Ishikawa (cell line): ENCODE measurements at regions not wholly inside any gene's neighbourhood (a gene's known extent, or its start where the extent isn't known, plus 50 kb on each side); places are given as distances from the start of the nearest gene placed in this dataset.

ENCODE experiments used
- CEBPB ChIP-seq: IDR thresholded peaks from 2 replicates; pipeline ENCODE4 v1.6.1; 2012
- EGR1 ChIP-seq: IDR thresholded peaks from 2 replicates; pipeline ENCODE4 v1.6.1; 2012
- EP300 ChIP-seq: IDR thresholded peaks from 2 replicates; pipeline ENCODE4 v1.6.1; 2012; ENCODE audit warnings: borderline replicate concordance
- NFIC ChIP-seq: IDR thresholded peaks from 2 replicates; pipeline ENCODE4 v1.6.1; 2012
- RAD21 ChIP-seq: IDR thresholded peaks from 2 replicates; pipeline ENCODE4 v1.6.1; 2012; ENCODE audit warnings: low read depth
- TAF1 ChIP-seq: IDR thresholded peaks from 2 replicates; pipeline ENCODE4 v1.6.1; 2012; ENCODE audit warnings: low read depth, mild to moderate bottlenecking
- TCF12 ChIP-seq: IDR thresholded peaks from 2 replicates; pipeline ENCODE4 v1.6.1; 2012; ENCODE audit warnings: low read depth
- TEAD4 ChIP-seq: IDR thresholded peaks from 2 replicates; pipeline ENCODE4 v1.6.1; 2012
- YY1 ChIP-seq: IDR thresholded peaks from 2 replicates; pipeline ENCODE4 v1.6.1; 2012; ENCODE audit warnings: low read depth
- TF ChIP-seq, protein P1 (sequence below): IDR thresholded peaks from 2 replicates; pipeline ENCODE4 v1.6.1; 2012
- TF ChIP-seq, protein P2 (sequence below): IDR thresholded peaks from 2 replicates; pipeline ENCODE4 v1.6.1; 2012
- TF ChIP-seq, protein P3 (sequence below): IDR thresholded peaks from 2 replicates; pipeline ENCODE4 v1.6.1; 2012; ENCODE audit warnings: low read depth, mild to moderate bottlenecking

DNA sequence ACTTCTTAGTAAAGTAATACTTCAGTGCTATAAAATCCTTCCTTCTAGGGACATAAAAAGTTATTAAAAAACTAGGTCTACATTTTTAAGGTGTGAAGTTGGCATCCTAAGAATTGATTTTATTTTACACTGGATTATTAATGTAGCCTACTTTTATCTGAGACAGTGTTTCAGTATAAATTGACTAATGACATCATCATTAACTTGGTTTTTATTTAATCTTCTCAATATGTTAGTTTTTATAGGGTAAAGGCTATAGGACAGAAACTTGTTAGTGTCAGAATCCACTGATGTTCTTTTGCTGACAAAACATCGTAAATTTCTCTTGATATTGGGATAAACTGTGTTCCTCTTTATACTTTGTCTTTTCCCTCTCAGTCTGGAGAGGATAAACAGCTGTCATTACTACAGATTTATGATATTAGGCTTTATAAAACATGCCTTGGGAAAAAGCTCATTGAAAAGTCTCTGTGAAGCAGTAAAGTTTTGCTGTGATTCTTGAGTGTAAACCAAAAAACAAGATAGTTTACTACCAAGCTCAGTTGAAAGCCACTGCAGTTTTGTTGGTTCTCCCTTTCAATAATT lies 569.9 kb downstream of the EPHA4 start:
- TF ChIP-seq EP300 (no peak), CEBPB (no peak), EGR1 (no peak), TCF12 (no peak), YY1 (no peak), RAD21 (no peak), TAF1 (no peak), NFIC (no peak), TEAD4 (no peak)
- TF ChIP-seq, protein P1, sequence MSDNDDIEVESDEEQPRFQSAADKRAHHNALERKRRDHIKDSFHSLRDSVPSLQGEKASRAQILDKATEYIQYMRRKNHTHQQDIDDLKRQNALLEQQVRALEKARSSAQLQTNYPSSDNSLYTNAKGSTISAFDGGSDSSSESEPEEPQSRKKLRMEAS, result no peak
- TF ChIP-seq, protein P2, sequence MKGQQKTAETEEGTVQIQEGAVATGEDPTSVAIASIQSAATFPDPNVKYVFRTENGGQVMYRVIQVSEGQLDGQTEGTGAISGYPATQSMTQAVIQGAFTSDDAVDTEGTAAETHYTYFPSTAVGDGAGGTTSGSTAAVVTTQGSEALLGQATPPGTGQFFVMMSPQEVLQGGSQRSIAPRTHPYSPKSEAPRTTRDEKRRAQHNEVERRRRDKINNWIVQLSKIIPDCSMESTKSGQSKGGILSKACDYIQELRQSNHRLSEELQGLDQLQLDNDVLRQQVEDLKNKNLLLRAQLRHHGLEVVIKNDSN, result no peak
- TF ChIP-seq, protein P3, sequence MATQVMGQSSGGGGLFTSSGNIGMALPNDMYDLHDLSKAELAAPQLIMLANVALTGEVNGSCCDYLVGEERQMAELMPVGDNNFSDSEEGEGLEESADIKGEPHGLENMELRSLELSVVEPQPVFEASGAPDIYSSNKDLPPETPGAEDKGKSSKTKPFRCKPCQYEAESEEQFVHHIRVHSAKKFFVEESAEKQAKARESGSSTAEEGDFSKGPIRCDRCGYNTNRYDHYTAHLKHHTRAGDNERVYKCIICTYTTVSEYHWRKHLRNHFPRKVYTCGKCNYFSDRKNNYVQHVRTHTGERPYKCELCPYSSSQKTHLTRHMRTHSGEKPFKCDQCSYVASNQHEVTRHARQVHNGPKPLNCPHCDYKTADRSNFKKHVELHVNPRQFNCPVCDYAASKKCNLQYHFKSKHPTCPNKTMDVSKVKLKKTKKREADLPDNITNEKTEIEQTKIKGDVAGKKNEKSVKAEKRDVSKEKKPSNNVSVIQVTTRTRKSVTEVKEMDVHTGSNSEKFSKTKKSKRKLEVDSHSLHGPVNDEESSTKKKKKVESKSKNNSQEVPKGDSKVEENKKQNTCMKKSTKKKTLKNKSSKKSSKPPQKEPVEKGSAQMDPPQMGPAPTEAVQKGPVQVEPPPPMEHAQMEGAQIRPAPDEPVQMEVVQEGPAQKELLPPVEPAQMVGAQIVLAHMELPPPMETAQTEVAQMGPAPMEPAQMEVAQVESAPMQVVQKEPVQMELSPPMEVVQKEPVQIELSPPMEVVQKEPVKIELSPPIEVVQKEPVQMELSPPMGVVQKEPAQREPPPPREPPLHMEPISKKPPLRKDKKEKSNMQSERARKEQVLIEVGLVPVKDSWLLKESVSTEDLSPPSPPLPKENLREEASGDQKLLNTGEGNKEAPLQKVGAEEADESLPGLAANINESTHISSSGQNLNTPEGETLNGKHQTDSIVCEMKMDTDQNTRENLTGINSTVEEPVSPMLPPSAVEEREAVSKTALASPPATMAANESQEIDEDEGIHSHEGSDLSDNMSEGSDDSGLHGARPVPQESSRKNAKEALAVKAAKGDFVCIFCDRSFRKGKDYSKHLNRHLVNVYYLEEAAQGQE, result no peak
